ENCODE measurements at regions not wholly inside any gene's neighbourhood (a gene's known extent, or its start where the extent isn't known, plus 50 kb on each side); places are given as distances from the start of the nearest gene placed in this dataset.
"Not testable (repeated sequence)": the region's sequence is repeated elsewhere in the genome, so short reads cannot be mapped to it uniquely, and the experiment has no call there.

- H3K36me3 ChIP-seq = no peaks in the 10 kb centered on the region
- H3K27ac ChIP-seq = no peak overlapping the region
- no peaks in the 10 kb centered on the region for H3K9me3 ChIP-seq (replicated peaks)
- H3K4me3 ChIP-seq = no peak overlapping the region
- H3K27me3 ChIP-seq = no peaks in the 10 kb centered on the region
- DNase-seq = no peak
- H3K4me1 ChIP-seq = no peaks in the 10 kb centered on the region
These were observed 1136.0 kb downstream of the SUCLG1 start for GRCh38 chr2:83323038-83323437.

GRCh38 chr2:83320053-83320452, 1139.0 kb downstream of the SUCLG1 start:
- Histone ChIP-seq H3K36me3 (no peaks in the 10 kb centered on the region), H3K4me1 (no peaks in the 10 kb centered on the region), H3K9me3 (replicated peaks) (no peaks in the 10 kb centered on the region), H3K4me3 (no peak overlapping the region), H3K27me3 (no peaks in the 10 kb centered on the region; the same call in 1 of the 2 replicates), H3K27ac (no peak overlapping the region)
- DNase-seq = no peak

GRCh38 chr2:83305758-83306378, 1153.2 kb downstream of the SUCLG1 start:
- Histone ChIP-seq H3K4me1 (no peaks in the 10 kb centered on the region), H3K27me3 (no peaks in the 10 kb centered on the region), H3K27ac (no peak overlapping the region), H3K9me3 (replicated peaks) (no peaks in the 10 kb centered on the region), H3K36me3 (no peaks in the 10 kb centered on the region), H3K4me3 (no peak overlapping the region)
- DNase-seq = no peak

GRCh38 chr2:83291083-83291482, 1168.0 kb downstream of the SUCLG1 start:
- no peak overlapping the region for H3K27ac ChIP-seq
- no peaks in the 10 kb centered on the region for H3K36me3 ChIP-seq
- DNase-seq = no peak
- H3K4me3 ChIP-seq = no peak overlapping the region
- H3K27me3 ChIP-seq = peaks cover 12% of the 10 kb centered on the region
- no peaks in the 10 kb centered on the region for H3K9me3 ChIP-seq (replicated peaks)
- H3K4me1 ChIP-seq = no peaks in the 10 kb centered on the region

- Histone ChIP-seq H3K27me3 (peaks cover 8% of the 10 kb centered on the region), H3K9me3 (replicated peaks) (no peaks in the 10 kb centered on the region), H3K4me1 (no peaks in the 10 kb centered on the region), H3K4me3 (no peak overlapping the region), H3K27ac (no peak overlapping the region), H3K36me3 (no peaks in the 10 kb centered on the region)
- no peak for DNase-seq
These were observed 1176.2 kb downstream of the SUCLG1 start for GRCh38 chr2:83282841-83283240.

GRCh38 chr2:83282043-83282795, 1176.9 kb downstream of the SUCLG1 start:
- Histone ChIP-seq H3K4me1 (no peaks in the 10 kb centered on the region), H3K27ac (no peak overlapping the region), H3K36me3 (no peaks in the 10 kb centered on the region), H3K9me3 (replicated peaks) (no peaks in the 10 kb centered on the region), H3K4me3 (no peak overlapping the region), H3K27me3 (peaks cover 5% of the 10 kb centered on the region)
- DNase-seq = no peak

GRCh38 chr2:83280391-83280790, 1178.7 kb downstream of the SUCLG1 start:
- Histone ChIP-seq H3K27me3 (peaks cover 4% of the 10 kb centered on the region; the same call in 1 of the 2 replicates), H3K27ac (no peak overlapping the region), H3K4me1 (no peaks in the 10 kb centered on the region), H3K36me3 (no peaks in the 10 kb centered on the region), H3K4me3 (no peak overlapping the region), H3K9me3 (replicated peaks) (no peaks in the 10 kb centered on the region)
- DNase-seq = no peak

GRCh38 chr2:83273322-83273721, 1185.8 kb downstream of the SUCLG1 start:
- Histone ChIP-seq H3K27ac (no peak overlapping the region), H3K4me3 (no peak overlapping the region), H3K4me1 (no peaks in the 10 kb centered on the region), H3K9me3 (replicated peaks) (no peaks in the 10 kb centered on the region), H3K27me3 (peaks cover 3% of the 10 kb centered on the region; the same call in 1 of the 2 replicates), H3K36me3 (no peaks in the 10 kb centered on the region)
- no peak for DNase-seq

- Histone ChIP-seq H3K4me3 (no peak overlapping the region), H3K27me3 (no peaks in the 10 kb centered on the region), H3K36me3 (no peaks in the 10 kb centered on the region), H3K27ac (no peak overlapping the region), H3K4me1 (no peaks in the 10 kb centered on the region), H3K9me3 (replicated peaks) (no peaks in the 10 kb centered on the region)
- no peak for DNase-seq
These were observed 1197.4 kb downstream of the SUCLG1 start for GRCh38 chr2:83261591-83262136.

- no peaks in the 10 kb centered on the region for H3K4me1 ChIP-seq
- H3K36me3 ChIP-seq = no peaks in the 10 kb centered on the region
- no peaks in the 10 kb centered on the region for H3K27me3 ChIP-seq
- no peaks in the 10 kb centered on the region for H3K9me3 ChIP-seq (replicated peaks)
- H3K27ac ChIP-seq = no peak overlapping the region
- no peak overlapping the region for H3K4me3 ChIP-seq
- no peak for DNase-seq
These were observed 1205.2 kb downstream of the SUCLG1 start for GRCh38 chr2:83253848-83254247.

- Histone ChIP-seq H3K4me1 (no peaks in the 10 kb centered on the region), H3K27me3 (no peaks in the 10 kb centered on the region), H3K4me3 (no peak overlapping the region), H3K27ac (no peak overlapping the region), H3K9me3 (replicated peaks) (no peaks in the 10 kb centered on the region), H3K36me3 (no peaks in the 10 kb centered on the region)
- no peak for DNase-seq
These were observed 1207.7 kb downstream of the SUCLG1 start for GRCh38 chr2:83251321-83251872.

GRCh38 chr2:83245806-83246537, 1213.1 kb downstream of the SUCLG1 start:
- not testable (repeated sequence) for H3K9me3 ChIP-seq (replicated peaks); H3K4me1 ChIP-seq; H3K4me3 ChIP-seq; H3K27ac ChIP-seq; H3K27me3 ChIP-seq; H3K36me3 ChIP-seq
- peak in 1 of 2 experiments; percentile 2 for DNase-seq

- no peak overlapping the region for H3K4me3 ChIP-seq
These were observed 1218.5 kb downstream of the SUCLG1 start for GRCh38 chr2:83240611-83241010.

GRCh38 chr2:83238111-83238510, 1221.0 kb downstream of the SUCLG1 start:
- no peaks in the 10 kb centered on the region for H3K27me3 ChIP-seq
- H3K4me1 ChIP-seq = no peaks in the 10 kb centered on the region
- H3K9me3 ChIP-seq (replicated peaks) = no peaks in the 10 kb centered on the region
- H3K36me3 ChIP-seq = no peaks in the 10 kb centered on the region
- H3K4me3 ChIP-seq = no peak overlapping the region
- H3K27ac ChIP-seq = no peak overlapping the region
- no peak for DNase-seq

More at GRCh38 chr2:83240611-83241010, 1218.5 kb downstream of the SUCLG1 start:
- DNase-seq = no peak
- H3K27me3 ChIP-seq = no peaks in the 10 kb centered on the region
- H3K36me3 ChIP-seq = no peaks in the 10 kb centered on the region
- no peak overlapping the region for H3K27ac ChIP-seq
- H3K4me1 ChIP-seq = no peaks in the 10 kb centered on the region
- H3K9me3 ChIP-seq (replicated peaks) = no peaks in the 10 kb centered on the region

GRCh38 chr2:83234246-83234645, 1224.8 kb downstream of the SUCLG1 start:
- no peak overlapping the region for H3K27ac ChIP-seq
- H3K4me1 ChIP-seq = peaks cover 2% of the 10 kb centered on the region; the same call in 1 of the 2 replicates
- H3K9me3 ChIP-seq (replicated peaks) = no peaks in the 10 kb centered on the region
- H3K36me3 ChIP-seq = no peaks in the 10 kb centered on the region
- H3K4me3 ChIP-seq = no peak overlapping the region
- peak in 1 of 2 experiments; percentile 5 for DNase-seq
- H3K27me3 ChIP-seq = no peaks in the 10 kb centered on the region
